ENCODE measurements at regions not wholly inside any gene's neighbourhood (a gene's known extent, or its start where the extent isn't known, plus 50 kb on each side); places are given as distances from the start of the nearest gene placed in this dataset.

- H3K27me3 ChIP-seq (ENCODE audit: insufficient read depth in 3 of 3, low read length in 2 of 3) = no peaks in the 10 kb centered on the region
- DNase-seq = no peak
- no peak overlapping the region for H3K4me3 ChIP-seq
- ATAC-seq = no peak
- 75 to 83% (median 76%) methylated on average over 10 of the region's 10 CpGs for WGBS, 3 donors
- no peaks in the 10 kb centered on the region for H3K36me3 ChIP-seq (ENCODE audit: insufficient read depth in 1 of 2, low read depth in 1 of 2)
- TF ChIP-seq CTCF (IDR thresholded peaks at IDR 0.05) = no peak
- H3K27ac ChIP-seq = no peak overlapping the region
- intact Hi-C loops (cut with DNase I) = no loop called here
- H3K9me3 ChIP-seq = no peaks in the 10 kb centered on the region
- no peaks in the 10 kb centered on the region for H3K4me1 ChIP-seq
Observed at GRCh38 chr9:91156451-91157234, 205.1 kb downstream of the AUH start.

- Histone ChIP-seq H3K36me3 (ENCODE audit: insufficient read depth in 1 of 2, low read depth in 1 of 2) (no peaks in the 10 kb centered on the region), H3K27me3 (ENCODE audit: insufficient read depth in 3 of 3, low read length in 2 of 3) (no peaks in the 10 kb centered on the region), H3K4me1 (peaks cover 7% of the 10 kb centered on the region), H3K27ac (no peak overlapping the region), H3K4me3 (no peak overlapping the region), H3K9me3 (no peaks in the 10 kb centered on the region)
- intact Hi-C loops (cut with DNase I) = no loop called here
- 91 to 94% (median 92%) methylated on average over 2 of the region's 2 CpGs for WGBS, 3 donors
- DNase-seq = no peak
- no peak for TF ChIP-seq CTCF (IDR thresholded peaks at IDR 0.05)
- no peak for ATAC-seq
Observed at GRCh38 chr9:91157883-91158282, 203.8 kb downstream of the AUH start.

- H3K27me3 ChIP-seq (ENCODE audit: insufficient read depth in 3 of 3, low read length in 2 of 3) = no peaks in the 10 kb centered on the region
- no peaks in the 10 kb centered on the region for H3K36me3 ChIP-seq (ENCODE audit: insufficient read depth in 1 of 2, low read depth in 1 of 2)
- WGBS, 3 donors = 77 to 91% (median 79%) methylated on average over 6 of the region's 6 CpGs
- ATAC-seq (no peak), DNase-seq (no peak)
- intact Hi-C loops (cut with DNase I) = no loop called here
- H3K9me3 ChIP-seq = no peaks in the 10 kb centered on the region
- TF ChIP-seq CTCF (IDR thresholded peaks at IDR 0.05) = no peak
- H3K4me1 ChIP-seq = peaks cover 11% of the 10 kb centered on the region
- H3K27ac ChIP-seq = no peak overlapping the region
- no peak overlapping the region for H3K4me3 ChIP-seq
Observed at GRCh38 chr9:91158286-91158685, 203.4 kb downstream of the AUH start.

GRCh38 chr9:91158946-91159345, 202.8 kb downstream of the AUH start:
- no peak overlapping the region for H3K27ac ChIP-seq
- H3K36me3 ChIP-seq (ENCODE audit: insufficient read depth in 1 of 2, low read depth in 1 of 2) = no peaks in the 10 kb centered on the region
- no peaks in the 10 kb centered on the region for H3K27me3 ChIP-seq (ENCODE audit: insufficient read depth in 3 of 3, low read length in 2 of 3)
- intact Hi-C loops (cut with DNase I) = no loop called here
- peaks cover 18% of the 10 kb centered on the region for H3K4me1 ChIP-seq
- 86 to 91% (median 89%) methylated on average over 3 of the region's 3 CpGs for WGBS, 3 donors
- no peak for TF ChIP-seq CTCF (IDR thresholded peaks at IDR 0.05)
- DNase-seq (no peak), ATAC-seq (no peak)
- H3K9me3 ChIP-seq = no peaks in the 10 kb centered on the region
- no peak overlapping the region for H3K4me3 ChIP-seq
